ENCODE measurements at regions not wholly inside any gene's neighbourhood (a gene's known extent, or its start where the extent isn't known, plus 50 kb on each side); places are given as distances from the start of the nearest gene placed in this dataset.
"Not testable (repeated sequence)": the region's sequence is repeated elsewhere in the genome, so short reads cannot be mapped to it uniquely, and the experiment has no call there.

DNA sequence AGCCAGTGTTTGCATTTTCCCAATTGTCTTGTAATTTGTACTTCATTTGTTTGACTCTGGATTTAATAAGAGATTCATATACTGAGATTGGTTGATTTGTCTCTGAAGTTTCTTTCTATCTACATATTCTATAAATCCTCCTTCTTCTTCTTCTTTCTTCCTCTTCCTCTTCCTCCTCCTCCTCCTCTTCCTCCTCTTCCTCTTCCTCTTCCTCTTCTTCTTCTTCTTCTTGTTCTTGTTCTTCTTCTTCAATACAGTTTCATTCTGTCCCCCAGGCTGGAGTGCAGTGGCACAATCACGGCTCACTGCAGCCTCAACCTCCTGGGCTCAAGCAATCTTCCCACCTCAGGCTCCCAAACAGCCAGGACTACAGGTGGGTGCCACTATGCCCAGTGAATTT, 249.9 kb upstream of the RAB4A start:
- TF ChIP-seq, protein P1, sequence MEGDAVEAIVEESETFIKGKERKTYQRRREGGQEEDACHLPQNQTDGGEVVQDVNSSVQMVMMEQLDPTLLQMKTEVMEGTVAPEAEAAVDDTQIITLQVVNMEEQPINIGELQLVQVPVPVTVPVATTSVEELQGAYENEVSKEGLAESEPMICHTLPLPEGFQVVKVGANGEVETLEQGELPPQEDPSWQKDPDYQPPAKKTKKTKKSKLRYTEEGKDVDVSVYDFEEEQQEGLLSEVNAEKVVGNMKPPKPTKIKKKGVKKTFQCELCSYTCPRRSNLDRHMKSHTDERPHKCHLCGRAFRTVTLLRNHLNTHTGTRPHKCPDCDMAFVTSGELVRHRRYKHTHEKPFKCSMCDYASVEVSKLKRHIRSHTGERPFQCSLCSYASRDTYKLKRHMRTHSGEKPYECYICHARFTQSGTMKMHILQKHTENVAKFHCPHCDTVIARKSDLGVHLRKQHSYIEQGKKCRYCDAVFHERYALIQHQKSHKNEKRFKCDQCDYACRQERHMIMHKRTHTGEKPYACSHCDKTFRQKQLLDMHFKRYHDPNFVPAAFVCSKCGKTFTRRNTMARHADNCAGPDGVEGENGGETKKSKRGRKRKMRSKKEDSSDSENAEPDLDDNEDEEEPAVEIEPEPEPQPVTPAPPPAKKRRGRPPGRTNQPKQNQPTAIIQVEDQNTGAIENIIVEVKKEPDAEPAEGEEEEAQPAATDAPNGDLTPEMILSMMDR (IDR thresholded peaks at IDR 0.05; ENCODE audit: poor library complexity): not testable (repeated sequence)
- TF ChIP-seq EZH2phosphoT487 (IDR thresholded peaks at IDR 0.05; ENCODE audit: low read depth, severe bottlenecking, unreplicated experiment); EZH2 (IDR thresholded peaks at IDR 0.05; ENCODE audit: borderline replicate concordance): not testable (repeated sequence)

Measured in hepatocyte (in vitro differentiated cells).